Suprapubic skin (tissue), 4 donors: ENCODE measurements at regions not wholly inside any gene's neighbourhood (a gene's known extent, or its start where the extent isn't known, plus 50 kb on each side); places are given as distances from the start of the nearest gene placed in this dataset.

ENCODE experiments used
- DNase-seq, 2 donors: peaks; one replicate each; pipeline ENCODE4 v3.0.0-alpha.2; 2019; ENCODE audit warnings: low spot score in 2 of 2
- H3K27ac ChIP-seq: fragments of 200-600 bp; sonication (generic); one replicate; pipeline ENCODE4 v1.5.1; 2019
- H3K27me3 ChIP-seq: fragments of 200-600 bp; sonication (generic); one replicate; pipeline ENCODE4 v1.5.1; 2019
- H3K36me3 ChIP-seq: fragments of 200-600 bp; sonication (generic); one replicate; pipeline ENCODE4 v1.5.1; 2019
- H3K4me1 ChIP-seq: fragments of 200-600 bp; sonication (generic); one replicate; pipeline ENCODE4 v1.5.1; 2019
- H3K4me3 ChIP-seq: fragments of 200-600 bp; sonication (generic); one replicate; pipeline ENCODE4 v1.5.1; 2019; ENCODE audit warnings: mild to moderate bottlenecking
- H3K9me3 ChIP-seq: fragments of 200-600 bp; sonication (generic); one replicate; pipeline ENCODE4 v1.5.1; 2019
- CTCF ChIP-seq, 2 donors: fragments of 200-600 bp in 1 of 2; fragments of 450-650 bp in 1 of 2; sonication (generic) in 1 of 2; IDR thresholded peaks; one replicate each; pipeline ENCODE4 v1.5.1; 2016 to 2019; ENCODE audit warnings: antibody characterized with exemption in 2 of 2, mild to moderate bottlenecking in 1 of 2, moderate library complexity in 1 of 2
- EP300 ChIP-seq: sonication (generic); formaldehyde crosslinking; IDR thresholded peaks from one replicate; pipeline ENCODE4 v1.6.1; 2017; ENCODE audit warnings: antibody characterized with exemption
- POLR2A ChIP-seq, 2 donors: fragments of 450-650 bp; IDR thresholded peaks; one replicate each; pipeline ENCODE4 v1.6.1; 2017; ENCODE audit warnings: antibody characterized with exemption in 2 of 2, mild to moderate bottlenecking in 2 of 2, moderate library complexity in 2 of 2
- POLR2AphosphoS5 ChIP-seq, 3 donors: sonication (generic); formaldehyde crosslinking; IDR thresholded peaks; one replicate each; pipeline ENCODE4 v1.6.1; 2017; ENCODE audit warnings: antibody characterized with exemption in 3 of 3
- WGBS: methylation state at CpG from one replicate; pipeline ENCODE4 v1.1.5; 2018; 5-methylcytosine and 5-hydroxymethylcytosine counted together

GRCh38 chr14:62213516-62213915, 451.3 kb downstream of the SNAPC1 start:
- Histone ChIP-seq H3K4me1 (no peaks in the 10 kb centered on the region), H3K9me3 (no peaks in the 10 kb centered on the region), H3K4me3 (no peak overlapping the region), H3K36me3 (no peaks in the 10 kb centered on the region), H3K27me3 (no peaks in the 10 kb centered on the region), H3K27ac (no peak overlapping the region)
- no peak for DNase-seq
- WGBS = 47% methylated on average over 3 of the region's 3 CpGs
- no peak for TF ChIP-seq POLR2AphosphoS5 (IDR thresholded peaks at IDR 0.05)
- no peak for TF ChIP-seq CTCF (IDR thresholded peaks at IDR 0.05)
- no peak for TF ChIP-seq POLR2A (IDR thresholded peaks at IDR 0.05)
- no peak for TF ChIP-seq EP300

- H3K4me3 ChIP-seq = no peak overlapping the region
- DNase-seq = no peak
- H3K4me1 ChIP-seq = no peaks in the 10 kb centered on the region
- WGBS = 79% methylated on average over 4 of the region's 4 CpGs
- no peak overlapping the region for H3K27ac ChIP-seq
- TF ChIP-seq CTCF (IDR thresholded peaks at IDR 0.05) = no peak
- no peak for TF ChIP-seq EP300
- no peak for TF ChIP-seq POLR2A (IDR thresholded peaks at IDR 0.05)
- TF ChIP-seq POLR2AphosphoS5 (IDR thresholded peaks at IDR 0.05) = no peak
- H3K27me3 ChIP-seq = no peaks in the 10 kb centered on the region
- no peaks in the 10 kb centered on the region for H3K9me3 ChIP-seq
- H3K36me3 ChIP-seq = no peaks in the 10 kb centered on the region
Observed at GRCh38 chr14:62216121-62216520, 453.9 kb downstream of the SNAPC1 start.

GRCh38 chr14:62234849-62235248, 472.6 kb downstream of the SNAPC1 start:
- no peak overlapping the region for H3K27ac ChIP-seq
- no peaks in the 10 kb centered on the region for H3K27me3 ChIP-seq
- no peak overlapping the region for H3K4me3 ChIP-seq
- WGBS = 53% methylated on average over 3 of the region's 3 CpGs
- no peaks in the 10 kb centered on the region for H3K4me1 ChIP-seq
- no peak for DNase-seq
- H3K36me3 ChIP-seq = no peaks in the 10 kb centered on the region
- H3K9me3 ChIP-seq = peaks cover 7% of the 10 kb centered on the region
- no peak for TF ChIP-seq EP300
- no peak for TF ChIP-seq POLR2AphosphoS5 (IDR thresholded peaks at IDR 0.05)
- TF ChIP-seq CTCF (IDR thresholded peaks at IDR 0.05) = no peak
- TF ChIP-seq POLR2A (IDR thresholded peaks at IDR 0.05) = no peak

GRCh38 chr14:62244221-62244620, 482.0 kb downstream of the SNAPC1 start:
- WGBS = 94% methylated on average over 1 of the region's 1 CpG
- H3K9me3 ChIP-seq = no peaks in the 10 kb centered on the region
- TF ChIP-seq POLR2AphosphoS5 (IDR thresholded peaks at IDR 0.05) = no peak
- TF ChIP-seq EP300 = no peak
- no peak for TF ChIP-seq CTCF (IDR thresholded peaks at IDR 0.05)
- TF ChIP-seq POLR2A (IDR thresholded peaks at IDR 0.05) = no peak
- no peak overlapping the region for H3K27ac ChIP-seq
- H3K4me3 ChIP-seq = no peak overlapping the region
- H3K36me3 ChIP-seq = no peaks in the 10 kb centered on the region
- H3K4me1 ChIP-seq = no peaks in the 10 kb centered on the region
- no peaks in the 10 kb centered on the region for H3K27me3 ChIP-seq
- no peak for DNase-seq

GRCh38 chr14:62247266-62247665, 485.0 kb downstream of the SNAPC1 start:
- no peaks in the 10 kb centered on the region for H3K36me3 ChIP-seq
- DNase-seq = no peak
- H3K27ac ChIP-seq = no peak overlapping the region
- TF ChIP-seq EP300 = no peak
- no peak for TF ChIP-seq POLR2AphosphoS5 (IDR thresholded peaks at IDR 0.05)
- TF ChIP-seq CTCF (IDR thresholded peaks at IDR 0.05) = no peak
- no peak for TF ChIP-seq POLR2A (IDR thresholded peaks at IDR 0.05)
- no peak overlapping the region for H3K4me3 ChIP-seq
- no peaks in the 10 kb centered on the region for H3K9me3 ChIP-seq
- no peaks in the 10 kb centered on the region for H3K4me1 ChIP-seq
- no peaks in the 10 kb centered on the region for H3K27me3 ChIP-seq
- WGBS = 54% methylated on average over 4 of the region's 4 CpGs
